ENCODE measurements at regions not wholly inside any gene's neighbourhood (a gene's known extent, or its start where the extent isn't known, plus 50 kb on each side); places are given as distances from the start of the nearest gene placed in this dataset.

DNA sequence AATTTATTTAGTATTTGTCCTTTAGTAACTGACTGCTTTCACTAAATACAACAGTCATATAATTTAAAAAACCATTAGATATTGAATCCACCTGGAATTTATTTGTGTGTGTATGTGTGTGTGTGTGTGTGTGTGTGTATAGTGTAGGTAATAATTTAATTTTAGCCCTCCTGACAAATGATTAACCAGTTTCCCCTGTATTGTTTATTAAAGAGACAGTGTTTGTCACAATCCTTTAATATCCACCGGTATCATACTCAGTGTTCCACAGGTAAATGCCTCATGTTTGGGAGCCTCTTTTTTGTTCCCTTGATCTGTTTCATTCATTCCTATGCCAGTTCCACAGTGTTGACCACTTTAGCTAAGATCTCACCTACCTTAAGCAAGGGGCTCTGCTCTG lies 134.6 kb upstream of the IRX3 start:
- intact Hi-C loops (cut with DNase I; ENCODE audit: low total_unique reads), result no loop called here
- no peaks in the 10 kb centered on the region for H3K9me3 ChIP-seq
- H3K4me1 ChIP-seq, result peaks cover 0 to 15% (median 10%) of the 10 kb centered on the region in 4 donors
- DNase-seq, result no peak
- TF ChIP-seq CTCF (IDR thresholded peaks at IDR 0.05), result no peak
- no peak overlapping the region for H3K4me3 ChIP-seq
- no peaks in the 10 kb centered on the region for H3K27me3 ChIP-seq
- no peak overlapping the region for H3K27ac ChIP-seq
- H3K36me3 ChIP-seq, result no peaks in the 10 kb centered on the region

DNA sequence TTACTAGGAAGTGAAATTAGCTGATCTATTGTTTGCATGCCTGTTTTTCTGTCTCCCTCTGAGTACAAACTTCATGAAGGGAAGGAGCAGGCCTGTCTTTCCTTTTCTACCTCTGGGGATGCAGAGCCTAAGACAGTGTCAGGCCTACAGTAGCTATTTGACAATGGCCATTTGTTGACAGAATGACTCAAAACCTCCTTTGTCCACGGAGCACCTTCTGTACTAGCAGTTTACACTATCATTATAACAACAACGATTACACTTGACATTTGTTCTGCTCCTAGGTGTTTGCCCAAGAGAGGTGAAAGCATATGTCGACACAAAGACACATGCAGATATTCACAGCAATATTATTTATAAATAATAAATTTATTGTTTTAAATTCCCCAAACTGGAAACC lies 132.3 kb upstream of the IRX3 start:
- no peaks in the 10 kb centered on the region for H3K9me3 ChIP-seq

GRCh38 chr16:54417384-54417783 lies 130.8 kb upstream of the IRX3 start:
- H3K27me3 ChIP-seq, result peaks cover 0 to 17% of the 10 kb centered on the region in 2 donors
- no peak overlapping the region for H3K4me3 ChIP-seq
- intact Hi-C loops (cut with DNase I; ENCODE audit: low total_unique reads), result no loop called here

More for the DNA sequence above, 132.3 kb upstream of the IRX3 start:
- Histone ChIP-seq H3K27ac (no peak overlapping the region), H3K4me3 (no peak overlapping the region), H3K4me1 (peaks cover 0 to 15% (median 10%) of the 10 kb centered on the region in 4 donors), H3K27me3 (peaks cover 0 to 4% of the 10 kb centered on the region in 2 donors), H3K36me3 (no peaks in the 10 kb centered on the region)
- DNase-seq, result no peak
- intact Hi-C loops (cut with DNase I; ENCODE audit: low total_unique reads), result no loop called here
- TF ChIP-seq CTCF (IDR thresholded peaks at IDR 0.05), result no peak

DNA sequence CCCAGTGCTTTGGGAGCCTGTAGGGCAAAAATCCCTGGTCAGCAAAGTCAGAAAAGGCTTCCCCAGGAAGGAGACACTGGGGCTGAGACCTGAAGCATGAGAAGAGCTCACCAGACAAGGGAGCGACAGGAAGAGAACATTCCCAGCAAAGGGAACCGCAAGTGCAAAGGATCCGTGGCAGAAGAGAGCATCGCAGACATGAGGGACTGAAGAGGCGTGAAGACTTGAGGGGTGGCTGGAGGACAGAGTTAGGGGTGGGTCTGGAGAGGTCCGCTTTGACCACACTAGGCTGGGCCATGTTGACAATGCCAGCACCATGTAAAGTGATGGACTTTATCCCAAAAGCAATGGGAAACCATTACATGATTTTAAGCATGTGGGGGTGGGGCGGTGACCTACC lies 128.1 kb upstream of the IRX3 start:
- no peak for DNase-seq
- no peak for TF ChIP-seq CTCF (IDR thresholded peaks at IDR 0.05)
- Histone ChIP-seq H3K36me3 (no peaks in the 10 kb centered on the region), H3K27ac (no peak overlapping the region), H3K27me3 (peaks cover 0 to 34% of the 10 kb centered on the region in 2 donors), H3K4me1 (peaks cover 0 to 7% (median 2%) of the 10 kb centered on the region in 4 donors), H3K9me3 (no peaks in the 10 kb centered on the region), H3K4me3 (no peak overlapping the region)
- intact Hi-C loops (cut with DNase I; ENCODE audit: low total_unique reads), result no loop called here

More at GRCh38 chr16:54417384-54417783, 130.8 kb upstream of the IRX3 start:
- H3K9me3 ChIP-seq, result no peaks in the 10 kb centered on the region
- H3K4me1 ChIP-seq, result peaks cover 0 to 11% (median 7%) of the 10 kb centered on the region in 4 donors
- DNase-seq, result no peak
- no peak overlapping the region for H3K27ac ChIP-seq
- no peak for TF ChIP-seq CTCF (IDR thresholded peaks at IDR 0.05)
- no peaks in the 10 kb centered on the region for H3K36me3 ChIP-seq

DNA sequence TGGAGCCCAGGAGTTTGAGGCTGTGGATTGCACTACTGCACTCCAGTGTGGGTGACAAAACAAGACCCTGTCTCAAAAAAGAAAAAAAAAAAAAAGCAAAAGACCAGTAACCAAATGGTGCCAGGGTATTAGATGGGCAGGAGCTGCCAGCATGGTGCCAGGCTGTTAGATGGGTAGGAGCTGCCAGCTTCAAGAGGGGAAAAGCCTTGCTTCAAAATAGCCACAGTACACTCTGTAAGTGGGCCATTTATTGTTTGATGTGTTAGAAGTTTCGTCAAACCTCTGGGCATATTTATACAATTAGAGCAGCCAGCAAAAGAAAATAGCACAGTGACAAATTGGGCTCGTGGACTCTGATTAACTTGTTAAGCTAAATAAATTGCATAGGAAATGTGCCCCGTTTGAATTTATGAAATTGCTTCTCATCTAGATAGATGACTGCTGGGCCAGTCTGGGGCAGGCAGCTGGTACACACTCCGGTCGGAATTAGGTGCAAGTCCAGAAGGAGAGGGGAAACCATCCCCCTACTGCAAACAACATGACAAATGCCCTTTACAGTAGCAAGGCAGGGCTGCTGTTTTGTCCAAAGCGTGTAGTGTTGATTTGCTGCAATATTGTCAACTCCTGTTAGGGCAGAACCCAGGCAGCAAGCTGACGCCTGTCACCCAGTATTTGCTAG lies 126.3 kb upstream of the IRX3 start:
- Histone ChIP-seq H3K4me1 (peaks cover 0 to 7% (median 2%) of the 10 kb centered on the region in 4 donors), H3K27me3 (peaks cover 0 to 37% of the 10 kb centered on the region in 2 donors), H3K27ac (no peak overlapping the region), H3K4me3 (no peak overlapping the region), H3K9me3 (no peaks in the 10 kb centered on the region), H3K36me3 (no peaks in the 10 kb centered on the region)
- DNase-seq, result no peak
- no peak for TF ChIP-seq CTCF (IDR thresholded peaks at IDR 0.05)
- intact Hi-C loops (cut with DNase I; ENCODE audit: low total_unique reads), result no loop called here
